Brain microvascular endothelial cell (primary cell): ENCODE measurements at regions not wholly inside any gene's neighbourhood (a gene's known extent, or its start where the extent isn't known, plus 50 kb on each side); places are given as distances from the start of the nearest gene placed in this dataset.
"Not testable (repeated sequence)": the region's sequence is repeated elsewhere in the genome, so short reads cannot be mapped to it uniquely, and the experiment has no call there.

Source experiments
- DNase-seq: peaks from one replicate; pipeline ENCODE4 v3.0.0-alpha.2; 2020
- H3K27ac ChIP-seq: fragments of 250-450 bp; sonication (Bioruptor Pico); 2 replicates; pipeline ENCODE4 v1.5.1; 2020; ENCODE audit warnings: mild to moderate bottlenecking, moderate library complexity
- H3K27me3 ChIP-seq: fragments of 250-450 bp; sonication (Bioruptor Pico); replicated peaks from 2 replicates; pipeline ENCODE4 v1.5.1; 2020; ENCODE audit warnings: mild to moderate bottlenecking
- H3K36me3 ChIP-seq: fragments of 250-450 bp; sonication (Bioruptor Pico); replicated peaks from 2 replicates; pipeline ENCODE4 v1.5.1; 2020; ENCODE audit warnings: mild to moderate bottlenecking
- H3K4me3 ChIP-seq: 2 replicates; pipeline ENCODE4 v1.5.1; 2011; ENCODE audit warnings: low read depth, mild to moderate bottlenecking, control low read depth, low read length, moderate library complexity
- CTCF ChIP-seq: IDR thresholded peaks from 2 replicates; pipeline ENCODE4 v1.5.1; 2011; ENCODE audit warnings: low read depth, mild to moderate bottlenecking, moderate library complexity, low read length, control low read depth, inconsistent platforms; ENCODE audit errors: missing control alignments
- in situ Hi-C: cut with HindIII; loops from 2 replicates; pipeline ENCODE4 v1.10.0; 2017; ENCODE audit warnings: low sequenced_read_pairs, low pct_ligation_motif_present

DNA sequence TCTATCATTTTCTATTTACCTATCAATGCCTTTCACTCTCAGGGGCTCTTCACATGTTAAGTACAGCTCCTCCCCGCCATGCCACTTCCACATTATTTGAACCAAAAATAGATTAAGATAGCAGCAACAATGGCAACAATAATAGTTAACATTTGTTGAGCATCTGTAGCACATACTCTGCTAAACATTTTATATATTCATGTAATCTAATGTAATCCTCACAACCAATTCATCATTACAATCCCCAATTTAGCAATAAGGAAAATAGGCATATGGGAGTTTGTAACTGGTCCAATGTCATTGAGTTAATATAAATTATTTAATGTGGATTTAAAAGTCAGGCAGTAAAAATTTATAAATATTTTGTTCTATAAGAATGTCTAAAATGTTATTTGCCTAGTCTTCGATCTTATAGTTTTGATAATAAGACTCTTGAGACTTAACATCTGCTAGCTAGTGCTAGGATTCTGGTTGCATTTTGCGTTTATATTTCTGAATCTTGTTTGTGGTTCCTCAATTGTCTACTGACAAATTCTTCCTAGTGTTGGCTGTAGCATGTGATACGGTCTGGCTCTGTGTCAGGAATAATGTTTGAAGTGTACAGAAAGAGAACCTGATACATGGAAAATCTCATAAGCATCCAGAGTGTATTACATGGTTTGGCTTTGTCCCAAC, 621.5 kb upstream of the LUZP2 start:
- Histone ChIP-seq H3K27me3 (no peaks in the 10 kb centered on the region), H3K36me3 (no peaks in the 10 kb centered on the region), H3K27ac (no peak overlapping the region), H3K4me3 (no peak overlapping the region)
- in situ Hi-C loops, result no loop called here
- no peak for DNase-seq
- TF ChIP-seq CTCF, result no peak

DNA sequence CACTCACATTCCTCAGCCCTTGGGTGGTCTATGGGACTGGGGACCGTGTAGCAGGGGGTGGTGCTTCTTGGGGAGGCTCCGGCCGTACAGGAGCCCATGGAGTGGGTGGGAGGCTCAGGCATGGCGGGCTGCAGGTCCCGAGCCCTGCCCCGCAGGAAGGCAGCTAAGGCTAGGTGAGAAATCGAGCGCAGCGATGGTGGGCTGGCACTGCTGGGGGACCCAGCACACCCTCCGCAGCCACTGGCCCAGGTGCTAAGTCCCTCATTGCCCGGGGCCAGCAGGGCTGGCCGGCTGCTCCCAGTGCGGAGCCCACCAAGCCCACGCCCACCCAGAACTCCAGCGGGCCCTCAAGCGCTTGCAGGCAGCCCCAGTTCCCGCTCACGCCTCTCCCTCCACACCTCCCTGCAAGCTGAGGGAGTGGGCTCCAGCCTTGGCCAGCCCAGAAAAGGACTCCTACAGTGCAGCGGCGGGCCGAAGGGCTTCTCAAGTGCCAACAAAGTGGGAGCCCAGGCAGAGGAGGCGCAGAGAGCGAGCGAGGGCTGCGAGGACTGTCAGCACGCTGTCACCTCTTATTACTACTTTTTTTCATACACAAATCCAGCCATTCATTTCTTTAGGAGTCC, 613.3 kb upstream of the LUZP2 start:
- H3K36me3 ChIP-seq, DNase-seq, H3K4me3 ChIP-seq, H3K27ac ChIP-seq, H3K27me3 ChIP-seq, in situ Hi-C loops: not testable (repeated sequence)

DNA sequence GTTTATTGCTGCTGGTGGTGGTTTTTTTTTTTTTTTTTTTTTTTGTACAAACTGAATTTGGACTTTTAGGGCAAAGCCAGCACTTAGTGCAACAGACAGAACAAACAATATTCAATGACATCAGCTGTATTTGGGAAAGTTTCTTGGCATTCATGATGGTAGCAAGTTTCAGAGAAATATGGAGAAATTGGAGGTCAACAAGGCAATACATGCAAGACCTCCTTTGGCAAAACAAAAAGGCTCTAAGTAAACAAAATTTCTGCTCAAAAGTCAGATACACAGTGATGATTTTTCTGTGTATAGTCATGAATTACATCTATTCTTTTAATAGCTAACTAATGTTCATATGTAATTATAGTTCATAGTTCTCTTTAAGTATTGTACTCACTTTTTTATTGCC, 612.5 kb upstream of the LUZP2 start:
- no peaks in the 10 kb centered on the region for H3K27me3 ChIP-seq
- no peaks in the 10 kb centered on the region for H3K36me3 ChIP-seq
- no peak for TF ChIP-seq CTCF
- no peak overlapping the region for H3K4me3 ChIP-seq
- DNase-seq, result no peak
- in situ Hi-C loops, result no loop called here
- no peak overlapping the region for H3K27ac ChIP-seq

GRCh38 chr11:23885801-23886200, 611.1 kb upstream of the LUZP2 start:
- TF ChIP-seq CTCF, result no peak
- Histone ChIP-seq H3K27ac (no peak overlapping the region), H3K27me3 (no peaks in the 10 kb centered on the region), H3K36me3 (no peaks in the 10 kb centered on the region), H3K4me3 (no peak overlapping the region)
- DNase-seq, result no peak
- in situ Hi-C loops, result no loop called here

DNA sequence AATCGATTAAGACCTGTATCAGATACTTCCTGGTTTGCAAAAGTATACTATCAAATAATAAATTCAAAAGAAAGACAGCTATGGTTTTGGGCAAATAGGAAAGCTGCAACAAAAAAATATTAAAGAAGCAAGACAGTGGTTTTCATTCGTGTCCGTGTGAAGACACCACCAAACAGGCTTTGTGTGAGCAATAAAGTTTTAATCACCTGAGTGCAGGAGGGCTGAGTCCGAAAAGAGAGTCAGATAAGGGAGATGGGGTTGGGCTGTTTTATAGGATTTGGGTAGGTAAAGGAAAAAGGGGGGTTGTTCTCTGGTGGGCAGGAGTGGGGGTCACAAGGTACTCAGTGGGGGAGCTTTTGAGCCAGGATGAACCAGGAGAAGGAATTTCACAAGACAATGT, 609.7 kb upstream of the LUZP2 start:
- H3K4me3 ChIP-seq, in situ Hi-C loops, H3K27me3 ChIP-seq, DNase-seq, H3K27ac ChIP-seq, H3K36me3 ChIP-seq: not testable (repeated sequence)

DNA sequence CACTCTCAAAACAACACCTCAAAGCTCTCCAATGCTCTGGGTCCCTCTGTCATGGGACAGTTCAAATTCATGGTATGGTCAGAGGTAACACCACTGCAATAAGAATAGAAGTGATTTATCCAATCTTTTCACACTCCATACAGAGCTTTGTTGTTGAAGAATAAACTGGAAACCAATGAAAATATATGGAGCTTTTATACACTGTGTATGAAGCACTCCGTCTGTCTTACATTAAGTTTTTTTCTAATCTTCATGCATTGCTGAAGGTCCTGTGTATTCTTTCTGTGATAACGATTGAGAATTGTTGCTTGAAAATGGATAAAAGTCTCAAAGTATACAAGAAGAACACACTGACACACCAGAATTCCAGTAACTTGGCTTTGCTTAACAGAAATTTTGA, 603.7 kb upstream of the LUZP2 start:
- no peaks in the 10 kb centered on the region for H3K36me3 ChIP-seq
- no peak for DNase-seq
- H3K27ac ChIP-seq, result no peak overlapping the region
- in situ Hi-C loops, result no loop called here
- no peaks in the 10 kb centered on the region for H3K27me3 ChIP-seq
- no peak overlapping the region for H3K4me3 ChIP-seq
- TF ChIP-seq CTCF, result no peak
